Smooth muscle cell (in vitro differentiated cells): ENCODE measurements at regions not wholly inside any gene's neighbourhood (a gene's known extent, or its start where the extent isn't known, plus 50 kb on each side); places are given as distances from the start of the nearest gene placed in this dataset.

Experiments
- DNase-seq: peaks from one replicate; lab custom pipeline; 2025; ENCODE audit not compliant: unreplicated experiment; lab: John Stamatoyannopoulos, UW
- H2AFZ ChIP-seq: fragments of 200-600 bp; sonication (generic); 2 replicates; pipeline ENCODE4 v1.6.0; 2016; ENCODE audit warnings: antibody characterized with exemption, low read depth, mild to moderate bottlenecking
- H3F3A ChIP-seq: fragments of 200-600 bp; sonication (generic); 2 replicates; pipeline ENCODE4 v1.6.0; 2017; ENCODE audit warnings: antibody characterized with exemption, low read depth
- H3K27ac ChIP-seq: fragments of 200-600 bp; sonication (generic); 2 replicates; pipeline ENCODE4 v1.5.1; 2016; ENCODE audit warnings: low read depth, mild to moderate bottlenecking
- H3K27me3 ChIP-seq: fragments of 200-600 bp; sonication (generic); 2 replicates; pipeline ENCODE4 v1.6.1; 2016; ENCODE audit warnings: low read depth, mild to moderate bottlenecking
- H3K36me3 ChIP-seq: fragments of 200-600 bp; sonication (generic); 2 replicates; pipeline ENCODE4 v1.5.1; 2016; ENCODE audit warnings: low read depth
- H3K4me1 ChIP-seq: fragments of 200-600 bp; sonication (generic); 2 replicates; pipeline ENCODE4 v1.5.1; 2016; ENCODE audit warnings: low read depth
- H3K4me2 ChIP-seq: fragments of 200-600 bp; sonication (generic); 2 replicates; pipeline ENCODE4 v1.6.0; 2016; ENCODE audit warnings: mild to moderate bottlenecking
- H3K4me3 ChIP-seq: fragments of 200-600 bp; sonication (generic); 2 replicates; pipeline ENCODE4 v1.5.1; 2016; ENCODE audit warnings: mild to moderate bottlenecking
- H3K79me2 ChIP-seq: fragments of 200-600 bp; sonication (generic); 2 replicates; pipeline ENCODE4 v1.6.0; 2016; ENCODE audit warnings: low read depth, mild to moderate bottlenecking
- H3K9ac ChIP-seq: fragments of 200-600 bp; sonication (generic); 2 replicates; pipeline ENCODE4 v1.6.0; 2016; ENCODE audit warnings: low read depth
- H3K9me3 ChIP-seq: fragments of 200-600 bp; sonication (generic); replicated peaks from 2 replicates; pipeline ENCODE4 v1.5.1; 2016; ENCODE audit warnings: low read depth
- H4K20me1 ChIP-seq: fragments of 200-600 bp; sonication (generic); 2 replicates; pipeline ENCODE4 v1.6.0; 2016; ENCODE audit warnings: low read depth
- CTCF ChIP-seq: fragments of 200-600 bp; sonication (generic); IDR thresholded peaks from 2 replicates; pipeline ENCODE4 v1.5.1; 2017; ENCODE audit warnings: borderline replicate concordance, mild to moderate bottlenecking, antibody characterized with exemption; ENCODE audit not compliant: insufficient read depth, poor library complexity, severe bottlenecking
- WGBS: methylation state at CpG from one replicate; pipeline ENCODE4 v1.1.7; 2016; ENCODE audit warnings: low lambda C conversion rate; 5-methylcytosine and 5-hydroxymethylcytosine counted together

- no peak for DNase-seq
- H3K9ac ChIP-seq = no peak overlapping the region
- H3K9me3 ChIP-seq = no peaks in the 10 kb centered on the region
- no peak overlapping the region for H3K4me2 ChIP-seq
- H3K36me3 ChIP-seq = no peaks in the 10 kb centered on the region
- H3K4me3 ChIP-seq = no peak overlapping the region
- H4K20me1 ChIP-seq = no peaks in the 10 kb centered on the region
- peaks cover 20% of the 10 kb centered on the region for H3K4me1 ChIP-seq
- H3F3A ChIP-seq = peaks cover 6% of the 10 kb centered on the region
- no peak overlapping the region for H2AFZ ChIP-seq
- no peaks in the 10 kb centered on the region for H3K27me3 ChIP-seq
- H3K79me2 ChIP-seq = no peaks in the 10 kb centered on the region
- 82% methylated on average over 11 of the region's 11 CpGs for WGBS
- no peak overlapping the region for H3K27ac ChIP-seq
- no peak for TF ChIP-seq CTCF
Observed at GRCh38 chr2:20521682-20522189, 74.9 kb downstream of the RHOB start.

- H3F3A ChIP-seq = peaks cover 6% of the 10 kb centered on the region
- no peak for TF ChIP-seq CTCF
- no peak overlapping the region for H2AFZ ChIP-seq
- no peak overlapping the region for H3K27ac ChIP-seq
- no peaks in the 10 kb centered on the region for H3K79me2 ChIP-seq
- H3K4me3 ChIP-seq = no peak overlapping the region
- DNase-seq = no peak
- 97% methylated on average over 8 of the region's 8 CpGs for WGBS
- H3K9me3 ChIP-seq = no peaks in the 10 kb centered on the region
- no peaks in the 10 kb centered on the region for H3K36me3 ChIP-seq
- no peaks in the 10 kb centered on the region for H3K27me3 ChIP-seq
- H3K4me2 ChIP-seq = no peak overlapping the region
- peaks cover 20% of the 10 kb centered on the region for H3K4me1 ChIP-seq
- no peak overlapping the region for H3K9ac ChIP-seq
- no peaks in the 10 kb centered on the region for H4K20me1 ChIP-seq
Observed at GRCh38 chr2:20523073-20523798, 76.4 kb downstream of the RHOB start.

GRCh38 chr2:20523799-20524187, 76.9 kb downstream of the RHOB start:
- H3K27ac ChIP-seq = no peak overlapping the region
- TF ChIP-seq CTCF = no peak
- no peak overlapping the region for H3K4me2 ChIP-seq
- H3K9me3 ChIP-seq = no peaks in the 10 kb centered on the region
- no peak overlapping the region for H3K4me3 ChIP-seq
- peaks cover 6% of the 10 kb centered on the region for H3F3A ChIP-seq
- H3K9ac ChIP-seq = no peak overlapping the region
- H4K20me1 ChIP-seq = no peaks in the 10 kb centered on the region
- H2AFZ ChIP-seq = no peak overlapping the region
- no peaks in the 10 kb centered on the region for H3K36me3 ChIP-seq
- DNase-seq = no peak
- no peaks in the 10 kb centered on the region for H3K27me3 ChIP-seq
- 96% methylated on average over 5 of the region's 5 CpGs for WGBS
- no peaks in the 10 kb centered on the region for H3K79me2 ChIP-seq
- peaks cover 20% of the 10 kb centered on the region for H3K4me1 ChIP-seq
